CD4-positive, alpha-beta T cell (primary cell): ENCODE measurements at regions not wholly inside any gene's neighbourhood (a gene's known extent, or its start where the extent isn't known, plus 50 kb on each side); places are given as distances from the start of the nearest gene placed in this dataset.

Source experiments
- ATAC-seq: fragments of 200-7000 bp; cut with Tn5 transposase; one replicate; pipeline ENCODE4 v1.10.0; 2022; ENCODE audit warnings: mild to moderate bottlenecking; ENCODE audit not compliant: poor library complexity
- CTCF ChIA-PET: fragments of 350-600 bp; sonication (Branson Sonifier 250); formaldehyde crosslinking; loops from one replicate; lab custom pipeline; 2021; ENCODE audit warnings: antibody characterized with exemption, inconsistent platforms; lab: Charles Lee
- POLR2A ChIA-PET: fragments of 350-600 bp; sonication (Branson Sonifier 250); formaldehyde crosslinking; loops from one replicate; lab custom pipeline; 2021; ENCODE audit warnings: antibody characterized with exemption, inconsistent platforms; lab: Charles Lee
- DNase-seq, 14 experiments: peaks; one replicate each; pipeline ENCODE4 v3.0.0-alpha.2; 2013 to 2020; ENCODE audit warnings: mixed read lengths in 2 of 14
- H3K27ac ChIP-seq, 2 donors: one replicate each; pipeline versions ENCODE4 v1.5.1 to v1.7.0; 2013; ENCODE audit warnings: low read length in 2 of 2, low read depth in 1 of 2, mild to moderate bottlenecking in 1 of 2
- H3K27me3 ChIP-seq, 2 experiments: 1 replicate in 1 of 2; 2 replicates in 1 of 2; pipeline versions ENCODE4 v1.6.1 to v1.7.0; 2013; ENCODE audit warnings: low read length in 2 of 2, control low read depth in 1 of 2, mild to moderate bottlenecking in 1 of 2, moderate library complexity in 1 of 2; ENCODE audit not compliant: insufficient read depth in 2 of 2, control insufficient read depth in 1 of 2
- H3K36me3 ChIP-seq: one replicate; pipeline ENCODE4 v1.6.1; 2013; ENCODE audit warnings: low read length, control low read depth; ENCODE audit not compliant: insufficient read depth
- H3K4me1 ChIP-seq: one replicate; pipeline ENCODE4 v1.6.1; 2013; ENCODE audit warnings: low read length, control low read depth; ENCODE audit not compliant: insufficient read depth
- H3K4me3 ChIP-seq: one replicate; pipeline ENCODE4 v1.5.1; 2013; ENCODE audit warnings: mild to moderate bottlenecking, low read length, moderate library complexity
- H3K9me3 ChIP-seq, 2 experiments: 1 replicate in 1 of 2; 2 replicates in 1 of 2; pipeline versions ENCODE4 v1.6.1 to v1.7.0; 2013; ENCODE audit warnings: low read length in 2 of 2, mild to moderate bottlenecking in 2 of 2, control low read depth in 1 of 2, moderate library complexity in 1 of 2; ENCODE audit not compliant: control insufficient read depth in 1 of 2, insufficient read depth in 1 of 2
- H3K27ac Mint-ChIP-seq: one replicate; pipeline ENCODE4 v1.8.0; 2020; ENCODE audit warnings: mixed read lengths
- H3K27me3 Mint-ChIP-seq: one replicate; pipeline ENCODE4 v1.8.0; 2021; ENCODE audit warnings: mixed read lengths
- H3K36me3 Mint-ChIP-seq: one replicate; pipeline ENCODE4 v1.8.0; 2021; ENCODE audit warnings: low read depth, mixed read lengths
- H3K4me1 Mint-ChIP-seq: one replicate; pipeline ENCODE4 v1.8.0; 2021; ENCODE audit warnings: low read depth, mixed read lengths
- H3K4me3 Mint-ChIP-seq: one replicate; pipeline ENCODE4 v1.8.0; 2020; ENCODE audit warnings: mild to moderate bottlenecking, mixed read lengths
- H3K9me3 Mint-ChIP-seq: one replicate; pipeline ENCODE4 v1.8.0; 2020; ENCODE audit warnings: mixed read lengths
- CTCF ChIP-seq: fragments of 200-600 bp; IDR thresholded peaks from one replicate; pipeline ENCODE4 v1.8.0; 2022; ENCODE audit warnings: antibody characterized with exemption, mild to moderate bottlenecking
- intact Hi-C, 2 experiments: fragments of 100-400 bp; cut with DNase I in 1 of 2; cut with micrococcal nuclease in 1 of 2; formaldehyde crosslinking; loops; one replicate each; pipeline versions ENCODE4 v1.15.1 to v1.9.0; 2023 to 2025; cut with DNase I, micrococcal nuclease

DNA sequence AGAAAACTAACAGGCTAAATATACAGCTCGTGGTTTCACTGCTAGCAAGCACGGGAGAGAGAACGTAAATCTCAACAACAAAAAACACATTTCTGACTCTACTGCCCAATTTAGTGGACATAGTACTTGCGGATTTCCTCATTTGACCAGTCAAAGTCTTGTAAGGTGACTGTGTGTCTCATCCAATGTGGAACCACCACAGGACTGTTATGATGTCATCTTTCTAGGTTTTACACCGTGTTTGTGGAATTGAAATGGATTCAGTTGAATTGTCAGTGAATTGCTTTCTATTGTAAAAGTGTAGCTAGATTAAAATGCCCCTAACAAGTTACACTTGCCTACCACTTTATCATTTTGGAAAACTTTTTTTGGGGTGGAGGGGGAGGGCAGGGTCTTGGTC lies 1010.8 kb downstream of the NLGN4Y start:
- Mint-ChIP-seq H3K27ac (no peak overlapping the region), H3K27me3 (peaks cover 6% of the 10 kb centered on the region), H3K4me1 (no peaks in the 10 kb centered on the region), H3K36me3 (no peaks in the 10 kb centered on the region), H3K4me3 (no peak overlapping the region), H3K9me3 (no peaks in the 10 kb centered on the region)
- no peaks in the 10 kb centered on the region for H3K9me3 ChIP-seq
- POLR2A ChIA-PET: no interaction called here
- H3K27me3 ChIP-seq: no peaks in the 10 kb centered on the region
- H3K27ac ChIP-seq: no peak overlapping the region
- DNase-seq (no peak), ATAC-seq (no peak)
- no peak overlapping the region for H3K4me3 ChIP-seq
- no peaks in the 10 kb centered on the region for H3K4me1 ChIP-seq
- H3K36me3 ChIP-seq: no peaks in the 10 kb centered on the region
- intact Hi-C loops: no loop called here
- CTCF ChIA-PET: no interaction called here
- no peak for TF ChIP-seq CTCF

- ATAC-seq: no peak
- no peak overlapping the region for H3K27ac Mint-ChIP-seq
- intact Hi-C loops: no loop called here
Measured at GRCh38 chrY:15535784-15536511, 1011.6 kb downstream of the NLGN4Y start.

GRCh38 chrY:15540516-15540915 lies 1016.2 kb downstream of the NLGN4Y start:
- ChIA-PET POLR2A (no interaction called here), CTCF (no interaction called here)
- Histone ChIP-seq H3K27me3 (no peaks in the 10 kb centered on the region), H3K27ac (no peak overlapping the region), H3K9me3 (no peaks in the 10 kb centered on the region), H3K36me3 (no peaks in the 10 kb centered on the region), H3K4me1 (no peaks in the 10 kb centered on the region), H3K4me3 (no peak overlapping the region)
- H3K4me3 Mint-ChIP-seq: no peak overlapping the region
- ATAC-seq (no peak), DNase-seq (no peak)
- H3K9me3 Mint-ChIP-seq: no peaks in the 10 kb centered on the region
- H3K27ac Mint-ChIP-seq: no peak overlapping the region
- TF ChIP-seq CTCF: no peak
- H3K36me3 Mint-ChIP-seq: no peaks in the 10 kb centered on the region
- intact Hi-C loops: no loop called here
- H3K27me3 Mint-ChIP-seq: no peaks in the 10 kb centered on the region
- H3K4me1 Mint-ChIP-seq: no peaks in the 10 kb centered on the region

More at GRCh38 chrY:15535784-15536511, 1011.6 kb downstream of the NLGN4Y start:
- Mint-ChIP-seq H3K36me3 (no peaks in the 10 kb centered on the region), H3K4me3 (no peak overlapping the region), H3K9me3 (no peaks in the 10 kb centered on the region), H3K4me1 (no peaks in the 10 kb centered on the region), H3K27me3 (no peaks in the 10 kb centered on the region)
- POLR2A ChIA-PET: no interaction called here
- CTCF ChIA-PET: no interaction called here
- Histone ChIP-seq H3K4me1 (no peaks in the 10 kb centered on the region), H3K9me3 (no peaks in the 10 kb centered on the region), H3K4me3 (no peak overlapping the region), H3K36me3 (no peaks in the 10 kb centered on the region), H3K27me3 (no peaks in the 10 kb centered on the region), H3K27ac (no peak overlapping the region)
- DNase-seq: no peak
- no peak for TF ChIP-seq CTCF
